Glomerular endothelial cell (primary cell): ENCODE measurements at regions not wholly inside any gene's neighbourhood (a gene's known extent, or its start where the extent isn't known, plus 50 kb on each side); places are given as distances from the start of the nearest gene placed in this dataset.
"Not testable (repeated sequence)": the region's sequence is repeated elsewhere in the genome, so short reads cannot be mapped to it uniquely, and the experiment has no call there.

Source experiments
- DNase-seq: peaks from one replicate; pipeline ENCODE4 v3.0.0-alpha.2; 2011; ENCODE audit warnings: low read depth, low spot score; ENCODE audit errors: extremely low read depth

GRCh38 chr3:105274536-105274935 lies 92.2 kb upstream of the ALCAM start:
- no peak for DNase-seq

GRCh38 chr3:105274958-105275357 lies 91.8 kb upstream of the ALCAM start:
- no peak for DNase-seq

- no peak for DNase-seq
Measured at GRCh38 chr3:105277656-105278055, 89.1 kb upstream of the ALCAM start.

GRCh38 chr3:105278688-105279087 lies 88.0 kb upstream of the ALCAM start:
- no peak for DNase-seq

GRCh38 chr3:105281989-105282388 lies 84.7 kb upstream of the ALCAM start:
- DNase-seq = no peak

- no peak for DNase-seq
Measured at GRCh38 chr3:105284876-105285275, 81.8 kb upstream of the ALCAM start.

- no peak for DNase-seq
Measured at GRCh38 chr3:105285653-105286241, 81.0 kb upstream of the ALCAM start.

GRCh38 chr3:105293441-105293840 lies 73.3 kb upstream of the ALCAM start:
- DNase-seq = no peak

GRCh38 chr3:105296182-105296822 lies 70.4 kb upstream of the ALCAM start:
- DNase-seq = not testable (repeated sequence)

GRCh38 chr3:105304487-105304886 lies 62.2 kb upstream of the ALCAM start:
- no peak for DNase-seq

- DNase-seq = no peak
Measured at GRCh38 chr3:105315144-105315543, 51.6 kb upstream of the ALCAM start.

- no peak for DNase-seq
Measured at GRCh38 chr3:105315815-105316214, 50.9 kb upstream of the ALCAM start.

- no peak for DNase-seq
Measured at GRCh38 chr3:105316331-105316730, 50.4 kb upstream of the ALCAM start.
